ENCODE measurements at regions not wholly inside any gene's neighbourhood (a gene's known extent, or its start where the extent isn't known, plus 50 kb on each side); places are given as distances from the start of the nearest gene placed in this dataset.
"Not testable (repeated sequence)": the region's sequence is repeated elsewhere in the genome, so short reads cannot be mapped to it uniquely, and the experiment has no call there.

- H3K27ac ChIP-seq, result no peak overlapping the region
- no peak for ATAC-seq (replicated peaks in 6 of 8)
- in situ Hi-C loops (cut with MboI; ENCODE audit: low pct_unique_long_range_greater_than_20kb in 2 of 9, low sequenced_read_pairs in 9 of 9, unreplicated experiment in 9 of 9), result no loop called here
- H3K4me1 ChIP-seq (replicated peaks in 1 of 2), result no peaks in the 10 kb centered on the region
- 6 to 100% (median 86%) methylated on average over 1 to 6 of the region's 6 CpGs for WGBS, 10 experiments
- no peak overlapping the region for H3K4me3 ChIP-seq
Measured at GRCh38 chr16:54748611-54749190, 182.0 kb upstream of the IRX5 start.

DNA sequence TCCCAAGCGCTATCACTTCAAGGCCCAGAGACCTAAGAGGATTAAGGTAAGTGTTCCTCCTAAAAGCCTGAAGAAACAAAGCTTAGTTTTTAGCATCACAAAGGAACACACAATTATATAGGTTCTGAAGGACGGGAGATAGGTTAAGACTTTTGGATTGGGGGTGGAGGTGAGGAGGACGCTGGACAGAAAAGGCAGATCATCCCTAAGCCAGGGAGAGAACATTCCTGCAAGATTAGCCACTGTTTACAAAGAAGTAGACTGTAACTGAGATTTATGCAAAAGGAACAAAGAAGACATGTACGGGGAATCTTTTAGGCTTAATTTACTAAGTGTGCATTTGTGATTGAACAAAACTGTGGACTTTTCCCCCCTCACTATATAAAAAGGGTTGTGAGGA is 184.1 kb upstream of the IRX5 start:
- 0 to 100% (median 83%) methylated on average over 1 to 4 of the region's 4 CpGs; no CpG with 5 or more reads in 2 of the 10 experiments for WGBS, 10 experiments
- no peak overlapping the region for H3K4me3 ChIP-seq
- no peak overlapping the region for H3K27ac ChIP-seq
- in situ Hi-C loops (cut with MboI; ENCODE audit: low pct_unique_long_range_greater_than_20kb in 2 of 9, low sequenced_read_pairs in 9 of 9, unreplicated experiment in 9 of 9), result no loop called here
- ATAC-seq (replicated peaks in 6 of 8), result no peak
- no peaks in the 10 kb centered on the region for H3K4me1 ChIP-seq (replicated peaks in 1 of 2)

- no peak for ATAC-seq (replicated peaks in 6 of 8)
- in situ Hi-C loops (cut with MboI; ENCODE audit: low pct_unique_long_range_greater_than_20kb in 2 of 9, low sequenced_read_pairs in 9 of 9, unreplicated experiment in 9 of 9), result no loop called here
- Histone ChIP-seq H3K4me3 (no peak overlapping the region), H3K4me1 (replicated peaks in 1 of 2) (no peaks in the 10 kb centered on the region), H3K27ac (no peak overlapping the region)
- 20 to 96% (median 82%) methylated on average over 1 to 6 of the region's 6 CpGs; no CpG with 5 or more reads in 4 of the 10 experiments for WGBS, 10 experiments
Measured at GRCh38 chr16:54744998-54745397, 185.7 kb upstream of the IRX5 start.

GRCh38 chr16:54742436-54742835 is 188.2 kb upstream of the IRX5 start:
- 0 to 100% (median 0%) methylated on average over 1 of the region's 1 CpG; no CpG with 5 or more reads in 3 of the 10 experiments for WGBS, 10 experiments
- ATAC-seq (replicated peaks in 6 of 8), result no peak
- H3K4me1 ChIP-seq (replicated peaks in 1 of 2), result no peaks in the 10 kb centered on the region
- H3K4me3 ChIP-seq, result no peak overlapping the region
- no peak overlapping the region for H3K27ac ChIP-seq
- in situ Hi-C loops (cut with MboI; ENCODE audit: low pct_unique_long_range_greater_than_20kb in 2 of 9, low sequenced_read_pairs in 9 of 9, unreplicated experiment in 9 of 9), result no loop called here

- Histone ChIP-seq H3K27ac (no peak overlapping the region), H3K4me3 (no peak overlapping the region), H3K4me1 (replicated peaks in 1 of 2) (peaks cover 0 to 7% of the 10 kb centered on the region in 2 donors)
- ATAC-seq (replicated peaks in 6 of 8), result no peak
- in situ Hi-C loops (cut with MboI; ENCODE audit: low pct_unique_long_range_greater_than_20kb in 2 of 9, low sequenced_read_pairs in 9 of 9, unreplicated experiment in 9 of 9), result no loop called here
- WGBS, 10 experiments, result 27 to 98% (median 82%) methylated on average over 2 to 4 of the region's 4 CpGs
Measured at GRCh38 chr16:54739381-54739780, 191.3 kb upstream of the IRX5 start.

DNA sequence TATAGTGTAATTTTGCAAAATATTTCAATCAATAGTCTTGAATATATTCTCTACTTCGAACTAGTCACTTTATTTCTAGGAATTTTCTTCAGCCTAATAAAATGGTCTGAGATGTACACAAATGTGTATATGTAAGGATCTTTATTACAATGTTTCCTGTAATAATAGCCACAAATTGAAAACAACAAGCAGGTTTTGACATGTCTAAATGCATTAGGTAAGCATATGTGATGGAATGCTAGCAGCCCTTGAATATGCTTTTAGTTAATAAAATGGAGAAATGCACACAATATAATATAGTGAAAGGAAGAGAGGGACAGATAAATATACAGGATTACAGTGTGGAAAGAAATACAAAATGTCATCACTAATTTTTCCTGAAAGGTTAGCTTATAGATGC is 196.5 kb upstream of the IRX5 start:
- in situ Hi-C loops (cut with MboI; ENCODE audit: low pct_unique_long_range_greater_than_20kb in 2 of 9, low sequenced_read_pairs in 9 of 9, unreplicated experiment in 9 of 9), result no loop called here
- WGBS, 10 experiments, result 0 to 91% (median 40%) methylated on average over 1 of the region's 1 CpG; no CpG with 5 or more reads in 1 of the 10 experiments
- H3K4me1 ChIP-seq (replicated peaks in 1 of 2), result peaks cover 0 to 7% of the 10 kb centered on the region in 2 donors
- no peak overlapping the region for H3K27ac ChIP-seq
- ATAC-seq (replicated peaks in 6 of 8), result no peak
- H3K4me3 ChIP-seq, result no peak overlapping the region

- H3K4me3 ChIP-seq; ATAC-seq (replicated peaks in 6 of 8); in situ Hi-C loops (cut with MboI; ENCODE audit: low pct_unique_long_range_greater_than_20kb in 2 of 9, low sequenced_read_pairs in 9 of 9, unreplicated experiment in 9 of 9); H3K4me1 ChIP-seq (replicated peaks in 1 of 2); H3K27ac ChIP-seq: not testable (repeated sequence)
- 0 to 100% (median 56%) methylated on average over 1 of the region's 1 CpG; no CpG with 5 or more reads in 3 of the 10 experiments for WGBS, 10 experiments
Measured at GRCh38 chr16:54727696-54728095, 203.0 kb upstream of the IRX5 start.

GRCh38 chr16:54724346-54724925 is 206.2 kb upstream of the IRX5 start:
- 5 to 100% (median 80%) methylated on average over 1 to 3 of the region's 3 CpGs; no CpG with 5 or more reads in 1 of the 10 experiments for WGBS, 10 experiments
- Histone ChIP-seq H3K27ac (no peak overlapping the region), H3K4me1 (replicated peaks in 1 of 2) (peaks cover 0 to 4% of the 10 kb centered on the region in 2 donors), H3K4me3 (no peak overlapping the region)
- in situ Hi-C loops (cut with MboI; ENCODE audit: low pct_unique_long_range_greater_than_20kb in 2 of 9, low sequenced_read_pairs in 9 of 9, unreplicated experiment in 9 of 9), result no loop called here
- no peak for ATAC-seq (replicated peaks in 6 of 8)

- WGBS, 10 experiments, result 10 to 100% (median 64%) methylated on average over 1 to 2 of the region's 2 CpGs; no CpG with 5 or more reads in 4 of the 10 experiments
- H3K27ac ChIP-seq, result no peak overlapping the region
- in situ Hi-C loops (cut with MboI; ENCODE audit: low pct_unique_long_range_greater_than_20kb in 2 of 9, low sequenced_read_pairs in 9 of 9, unreplicated experiment in 9 of 9), result no loop called here
- peak in 2 of 8 experiments; percentile 72 for ATAC-seq (replicated peaks in 6 of 8)
- H3K4me1 ChIP-seq (replicated peaks in 1 of 2), result peaks cover 0 to 4% of the 10 kb centered on the region in 2 donors
- no peak overlapping the region for H3K4me3 ChIP-seq
Measured at GRCh38 chr16:54722210-54722676, 208.4 kb upstream of the IRX5 start.

DNA sequence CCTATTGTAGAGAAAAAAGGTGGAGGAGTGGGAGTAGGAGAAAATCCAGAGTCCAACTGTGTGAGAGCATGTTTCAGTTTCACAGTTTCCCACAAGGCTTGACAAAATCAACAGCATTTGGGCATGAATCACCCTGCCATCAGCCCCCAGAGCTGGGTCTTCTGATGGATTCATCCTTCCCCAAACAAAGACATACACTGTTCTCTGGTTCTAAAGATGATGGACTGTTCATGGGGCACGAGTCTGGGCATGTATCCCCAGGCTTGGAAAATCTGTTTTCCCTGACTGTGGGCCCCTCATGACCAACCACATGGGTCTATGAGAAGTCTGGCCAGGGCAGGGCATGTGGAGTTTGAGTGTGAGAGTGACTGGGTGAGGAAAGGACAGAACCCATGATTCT is 210.4 kb upstream of the IRX5 start:
- in situ Hi-C loops (cut with MboI; ENCODE audit: low pct_unique_long_range_greater_than_20kb in 2 of 9, low sequenced_read_pairs in 9 of 9, unreplicated experiment in 9 of 9), result no loop called here
- WGBS, 10 experiments, result 60 to 63% methylated on average over 1 of the region's 1 CpG; no CpG with 5 or more reads in 8 of the 10 experiments

GRCh38 chr16:54719624-54720023 is 211.0 kb upstream of the IRX5 start:
- Histone ChIP-seq H3K4me3 (no peak overlapping the region), H3K27ac (no peak overlapping the region), H3K4me1 (replicated peaks in 1 of 2) (peaks cover 0 to 4% of the 10 kb centered on the region in 2 donors)
- ATAC-seq (replicated peaks in 6 of 8), result peak in 1 of 8 experiments; percentile 70
- 40 to 100% (median 75%) methylated on average over 2 to 10 of the region's 10 CpGs for WGBS, 10 experiments
- in situ Hi-C loops (cut with MboI; ENCODE audit: low pct_unique_long_range_greater_than_20kb in 2 of 9, low sequenced_read_pairs in 9 of 9, unreplicated experiment in 9 of 9), result no loop called here

More for the DNA sequence above, 210.4 kb upstream of the IRX5 start:
- Histone ChIP-seq H3K4me1 (replicated peaks in 1 of 2) (peaks cover 0 to 4% of the 10 kb centered on the region in 2 donors), H3K4me3 (no peak overlapping the region), H3K27ac (no peak overlapping the region)
- ATAC-seq (replicated peaks in 6 of 8), result no peak

GRCh38 chr16:54718376-54718775 is 212.3 kb upstream of the IRX5 start:
- in situ Hi-C loops (cut with MboI; ENCODE audit: low pct_unique_long_range_greater_than_20kb in 2 of 9, low sequenced_read_pairs in 9 of 9, unreplicated experiment in 9 of 9), result no loop called here
- no peak overlapping the region for H3K27ac ChIP-seq
- WGBS, 10 experiments, result 61 to 100% (median 91%) methylated on average over 1 to 12 of the region's 12 CpGs; no CpG with 5 or more reads in 2 of the 10 experiments
- H3K4me3 ChIP-seq, result no peak overlapping the region
- no peaks in the 10 kb centered on the region for H3K4me1 ChIP-seq (replicated peaks in 1 of 2)
- no peak for ATAC-seq (replicated peaks in 6 of 8)

DNA sequence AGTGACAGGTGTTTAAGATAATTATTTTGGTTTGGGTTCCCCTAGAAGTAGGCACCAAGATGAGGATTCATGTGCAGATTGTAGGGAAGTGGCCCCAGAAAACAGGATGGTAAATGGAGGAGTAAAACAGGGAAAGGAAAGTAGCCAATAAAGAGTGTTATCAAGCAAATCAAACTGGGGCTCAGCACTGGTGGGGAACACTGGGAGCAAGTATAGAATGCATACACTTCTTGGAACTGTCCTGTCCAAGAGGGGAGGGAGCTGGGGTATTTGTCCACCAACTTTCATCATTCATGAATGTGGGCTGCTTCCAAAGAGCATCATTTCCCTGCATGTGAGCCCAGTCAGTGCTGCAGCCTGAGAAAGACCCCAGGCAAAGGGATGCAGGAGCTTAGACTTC is 215.7 kb upstream of the IRX5 start:
- ATAC-seq (replicated peaks in 6 of 8), result no peak
- in situ Hi-C loops (cut with MboI; ENCODE audit: low pct_unique_long_range_greater_than_20kb in 2 of 9, low sequenced_read_pairs in 9 of 9, unreplicated experiment in 9 of 9), result no loop called here
- Histone ChIP-seq H3K4me1 (replicated peaks in 1 of 2) (no peaks in the 10 kb centered on the region), H3K4me3 (no peak overlapping the region), H3K27ac (no peak overlapping the region)

DNA sequence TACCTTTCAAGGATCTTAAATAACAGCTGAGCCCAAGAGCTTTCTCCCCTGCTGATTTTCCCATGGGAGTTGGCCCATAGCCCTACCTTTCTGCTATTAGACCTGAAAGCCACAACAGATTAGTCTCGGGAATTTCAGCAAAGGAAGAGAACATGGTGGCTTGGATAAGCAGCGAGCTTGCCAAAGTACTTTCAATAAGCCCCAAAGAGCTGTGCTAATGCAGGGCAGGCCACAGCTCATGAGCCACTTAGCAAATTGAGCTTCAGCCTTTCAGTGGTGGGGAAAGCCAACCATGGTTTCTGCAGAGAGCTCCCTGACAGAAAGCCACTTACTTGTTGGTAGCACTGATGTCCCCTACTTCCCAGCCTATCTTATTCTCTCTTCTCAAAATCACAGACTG is 217.8 kb upstream of the IRX5 start:
- no peaks in the 10 kb centered on the region for H3K4me1 ChIP-seq (replicated peaks in 1 of 2)
- H3K27ac ChIP-seq, result no peak overlapping the region
- in situ Hi-C loops (cut with MboI; ENCODE audit: low pct_unique_long_range_greater_than_20kb in 2 of 9, low sequenced_read_pairs in 9 of 9, unreplicated experiment in 9 of 9), result no loop called here
- no peak for ATAC-seq (replicated peaks in 6 of 8)
- 29 to 100% (median 92%) methylated on average over 1 to 2 of the region's 2 CpGs; no CpG with 5 or more reads in 5 of the 10 experiments for WGBS, 10 experiments
- H3K4me3 ChIP-seq, result no peak overlapping the region
